Loucy (cell line): ENCODE measurements at regions not wholly inside any gene's neighbourhood (a gene's known extent, or its start where the extent isn't known, plus 50 kb on each side); places are given as distances from the start of the nearest gene placed in this dataset.

Experiments
- H2AFZ ChIP-seq: fragments of 200-600 bp; sonication (generic); 2 replicates; pipeline ENCODE4 v1.6.0; 2016; ENCODE audit warnings: antibody characterized with exemption, mild to moderate bottlenecking, low read length, moderate library complexity
- H3F3A ChIP-seq: fragments of 200-600 bp; 2 replicates; pipeline ENCODE4 v1.6.0; 2016; ENCODE audit warnings: antibody characterized with exemption, low read depth, mild to moderate bottlenecking
- H3K27me3 ChIP-seq: fragments of 200-600 bp; sonication (generic); 2 replicates; pipeline ENCODE4 v1.6.1; 2014; ENCODE audit warnings: low read length, mild to moderate bottlenecking; ENCODE audit not compliant: insufficient read depth, poor library complexity, severe bottlenecking
- H3K36me3 ChIP-seq: fragments of 200-600 bp; sonication (generic); 2 replicates; pipeline ENCODE4 v1.6.1; 2016; ENCODE audit warnings: low read length; ENCODE audit not compliant: insufficient read depth
- H3K4me1 ChIP-seq: fragments of 200-600 bp; sonication (generic); 2 replicates; pipeline ENCODE4 v1.5.1; 2014; ENCODE audit warnings: low read length, mild to moderate bottlenecking; ENCODE audit not compliant: insufficient read depth, poor library complexity, severe bottlenecking
- H3K4me2 ChIP-seq: fragments of 200-600 bp; sonication (generic); 2 replicates; pipeline ENCODE4 v1.6.0; 2014; ENCODE audit warnings: antibody characterized with exemption, low read length, low read depth, mild to moderate bottlenecking; ENCODE audit not compliant: poor library complexity, severe bottlenecking
- H3K4me3 ChIP-seq: fragments of 200-600 bp; sonication (generic); 2 replicates; pipeline ENCODE4 v1.5.1; 2014; ENCODE audit warnings: low read length, mild to moderate bottlenecking, mixed read lengths; ENCODE audit not compliant: poor library complexity, severe bottlenecking
- H3K79me2 ChIP-seq: fragments of 200-600 bp; sonication (generic); 2 replicates; pipeline ENCODE4 v1.6.1; 2014; ENCODE audit warnings: low read length; ENCODE audit not compliant: insufficient read depth
- H3K9ac ChIP-seq: fragments of 200-600 bp; sonication (generic); 2 replicates; pipeline ENCODE4 v1.6.0; 2014; ENCODE audit warnings: mild to moderate bottlenecking, low read depth, low read length, moderate library complexity; ENCODE audit not compliant: poor library complexity, severe bottlenecking
- H3K9me2 ChIP-seq: fragments of 200-600 bp; sonication (generic); replicated peaks from 2 replicates; pipeline ENCODE4 v1.6.1; 2016; ENCODE audit warnings: low read depth, low read length, mixed read lengths
- H3K9me3 ChIP-seq: fragments of 200-600 bp; sonication (generic); 2 replicates; pipeline ENCODE4 v1.6.1; 2014; ENCODE audit warnings: mild to moderate bottlenecking, antibody characterized with exemption, low read length, low read depth; ENCODE audit not compliant: insufficient read depth
- H4K20me1 ChIP-seq: fragments of 200-600 bp; sonication (generic); 2 replicates; pipeline ENCODE4 v1.6.0; 2014; ENCODE audit warnings: antibody characterized with exemption, low read length, mild to moderate bottlenecking; ENCODE audit not compliant: insufficient read depth, poor library complexity, severe bottlenecking
- EZH2phosphoT487 ChIP-seq: fragments of 200-600 bp; IDR thresholded peaks from 2 replicates; pipeline ENCODE4 v1.6.1; 2018; ENCODE audit warnings: antibody characterized with exemption, mild to moderate bottlenecking, moderate library complexity, borderline replicate concordance
- TF ChIP-seq, protein P1 (sequence below): fragments of 200-600 bp; sonication (generic); conservative IDR thresholded peaks from 2 replicates; pipeline ENCODE4 v1.5.1; 2014; ENCODE audit warnings: mild to moderate bottlenecking, antibody characterized with exemption, low read length

DNA sequence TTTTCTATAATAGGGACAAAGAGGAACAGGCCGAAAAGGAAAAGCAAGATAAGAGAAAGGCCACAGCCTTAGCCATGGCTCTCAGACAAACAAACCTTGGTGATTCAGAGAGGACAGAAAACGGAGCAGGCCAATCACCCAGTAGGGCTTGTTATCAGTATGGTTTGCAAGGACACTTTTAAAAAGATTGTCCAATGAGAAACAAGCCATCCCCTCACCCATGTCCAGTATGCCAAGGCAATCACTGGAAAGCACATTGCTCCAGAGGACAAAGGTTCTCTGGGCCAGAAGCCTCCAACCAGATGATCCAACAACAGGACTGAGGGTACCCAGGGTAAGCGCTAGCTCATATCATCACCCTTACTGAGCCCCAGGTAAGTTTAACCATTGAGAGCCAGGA is 243.8 kb upstream of the BTG1 start:
- TF ChIP-seq EZH2phosphoT487: no peak
- TF ChIP-seq, protein P1, sequence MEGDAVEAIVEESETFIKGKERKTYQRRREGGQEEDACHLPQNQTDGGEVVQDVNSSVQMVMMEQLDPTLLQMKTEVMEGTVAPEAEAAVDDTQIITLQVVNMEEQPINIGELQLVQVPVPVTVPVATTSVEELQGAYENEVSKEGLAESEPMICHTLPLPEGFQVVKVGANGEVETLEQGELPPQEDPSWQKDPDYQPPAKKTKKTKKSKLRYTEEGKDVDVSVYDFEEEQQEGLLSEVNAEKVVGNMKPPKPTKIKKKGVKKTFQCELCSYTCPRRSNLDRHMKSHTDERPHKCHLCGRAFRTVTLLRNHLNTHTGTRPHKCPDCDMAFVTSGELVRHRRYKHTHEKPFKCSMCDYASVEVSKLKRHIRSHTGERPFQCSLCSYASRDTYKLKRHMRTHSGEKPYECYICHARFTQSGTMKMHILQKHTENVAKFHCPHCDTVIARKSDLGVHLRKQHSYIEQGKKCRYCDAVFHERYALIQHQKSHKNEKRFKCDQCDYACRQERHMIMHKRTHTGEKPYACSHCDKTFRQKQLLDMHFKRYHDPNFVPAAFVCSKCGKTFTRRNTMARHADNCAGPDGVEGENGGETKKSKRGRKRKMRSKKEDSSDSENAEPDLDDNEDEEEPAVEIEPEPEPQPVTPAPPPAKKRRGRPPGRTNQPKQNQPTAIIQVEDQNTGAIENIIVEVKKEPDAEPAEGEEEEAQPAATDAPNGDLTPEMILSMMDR: no peak
- H4K20me1 ChIP-seq: no peaks in the 10 kb centered on the region
- H3K4me2 ChIP-seq: no peak overlapping the region
- no peak overlapping the region for H2AFZ ChIP-seq
- H3K9me2 ChIP-seq: no peaks in the 10 kb centered on the region
- H3K4me3 ChIP-seq: no peak overlapping the region
- no peaks in the 10 kb centered on the region for H3K79me2 ChIP-seq
- no peaks in the 10 kb centered on the region for H3K27me3 ChIP-seq
- H3K9me3 ChIP-seq: peaks cover 15% of the 10 kb centered on the region; the same call in 1 of the 2 replicates
- H3K9ac ChIP-seq: no peak overlapping the region
- no peaks in the 10 kb centered on the region for H3F3A ChIP-seq
- H3K4me1 ChIP-seq: no peaks in the 10 kb centered on the region
- H3K36me3 ChIP-seq: no peaks in the 10 kb centered on the region

DNA sequence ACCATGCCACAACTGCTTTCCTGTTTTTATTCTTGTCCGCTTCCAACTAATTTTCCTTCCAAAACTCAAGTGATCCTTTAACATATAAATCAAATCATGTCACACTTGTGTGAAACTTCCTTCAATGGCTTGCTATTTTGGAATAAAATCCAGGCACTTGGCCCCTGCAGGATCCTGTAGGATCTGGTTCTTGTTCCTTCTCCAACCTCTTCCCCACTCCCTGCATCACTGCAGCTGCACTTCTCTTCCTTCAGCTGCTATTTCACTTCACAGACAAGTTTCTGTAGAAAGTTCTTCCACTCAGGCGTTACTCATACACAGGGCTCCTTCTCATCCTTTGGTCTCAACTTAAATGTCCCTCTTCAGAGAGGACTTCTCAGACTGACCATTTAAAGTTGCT is 239.7 kb upstream of the BTG1 start:
- Histone ChIP-seq H3K9me2 (no peaks in the 10 kb centered on the region), H2AFZ (no peak overlapping the region), H3K9ac (no peak overlapping the region), H3K4me2 (no peak overlapping the region), H4K20me1 (no peaks in the 10 kb centered on the region), H3F3A (no peaks in the 10 kb centered on the region), H3K79me2 (no peaks in the 10 kb centered on the region), H3K36me3 (no peaks in the 10 kb centered on the region), H3K4me3 (no peak overlapping the region), H3K9me3 (no peaks in the 10 kb centered on the region), H3K27me3 (no peaks in the 10 kb centered on the region), H3K4me1 (no peaks in the 10 kb centered on the region)
- TF ChIP-seq EZH2phosphoT487: no peak
- TF ChIP-seq, protein P1: no peak

GRCh38 chr12:92384571-92384970 is 238.9 kb upstream of the BTG1 start:
- Histone ChIP-seq H3K4me3 (no peak overlapping the region), H3K79me2 (no peaks in the 10 kb centered on the region), H3K9me3 (no peaks in the 10 kb centered on the region), H3K4me2 (no peak overlapping the region), H3F3A (no peaks in the 10 kb centered on the region), H3K27me3 (no peaks in the 10 kb centered on the region), H3K9ac (no peak overlapping the region), H4K20me1 (no peaks in the 10 kb centered on the region), H3K9me2 (no peaks in the 10 kb centered on the region), H2AFZ (no peak overlapping the region), H3K36me3 (no peaks in the 10 kb centered on the region), H3K4me1 (no peaks in the 10 kb centered on the region)
- TF ChIP-seq EZH2phosphoT487: no peak
- TF ChIP-seq, protein P1: no peak
